ENCODE measurements at regions not wholly inside any gene's neighbourhood (a gene's known extent, or its start where the extent isn't known, plus 50 kb on each side); places are given as distances from the start of the nearest gene placed in this dataset.
"Not testable (repeated sequence)": the region's sequence is repeated elsewhere in the genome, so short reads cannot be mapped to it uniquely, and the experiment has no call there.

GRCh38 chr2:78260861-78261260, 738.7 kb upstream of the LRRTM4 start:
- H3K27ac ChIP-seq (ENCODE audit: low read depth in 1 of 2, low read length in 2 of 2): no peak overlapping the region
- no peak for TF ChIP-seq CTCF (IDR thresholded peaks at IDR 0.05)
- no peaks in the 10 kb centered on the region for H3K79me2 ChIP-seq (ENCODE audit: insufficient read depth, low read length)
- H3K27me3 ChIP-seq (ENCODE audit: control insufficient read depth in 2 of 2, insufficient read depth in 2 of 2, low read length in 2 of 2): no peaks in the 10 kb centered on the region
- no peak overlapping the region for H3K4me3 ChIP-seq (replicated peaks in 1 of 3; ENCODE audit: low read depth in 2 of 3, low read length in 3 of 3)
- H4K20me1 ChIP-seq (ENCODE audit: insufficient read depth, low read length): no peaks in the 10 kb centered on the region
- intact Hi-C loops (cut with micrococcal nuclease): no loop called here
- Mint-ChIP-seq H3K4me3 (no peak overlapping the region), H3K27me3 (ENCODE audit: low read depth in 3 of 3) (peaks cover 0 to 2% (median 0%) of the 10 kb centered on the region in 3 donors), H3K36me3 (no peaks in the 10 kb centered on the region), H3K4me1 (no peaks in the 10 kb centered on the region), H3K9me3 (no peaks in the 10 kb centered on the region), H3K27ac (no peak overlapping the region)
- H3K9me3 ChIP-seq (replicated peaks in 1 of 2; ENCODE audit: control insufficient read depth in 1 of 2, insufficient read depth in 1 of 2, low read length in 2 of 2): no peaks in the 10 kb centered on the region
- H2AFZ ChIP-seq (ENCODE audit: insufficient read depth, low read depth, low read length, poor library complexity, severe bottlenecking): no peak overlapping the region
- no peak overlapping the region for H3K9ac ChIP-seq (ENCODE audit: insufficient read depth, low read length, poor library complexity, severe bottlenecking)
- WGBS (ENCODE audit: insufficient coverage): 63% methylated on average over 1 of the region's 2 CpGs
- H3K4me1 ChIP-seq (ENCODE audit: control insufficient read depth in 1 of 2, insufficient read depth in 2 of 2, low read length in 2 of 2): no peaks in the 10 kb centered on the region
- H3K4me2 ChIP-seq (replicated peaks; ENCODE audit: extremely low read depth, low read length, poor library complexity, severe bottlenecking): no peak overlapping the region
- no peak for DNase-seq
- H3K36me3 ChIP-seq (replicated peaks in 1 of 2; ENCODE audit: control insufficient read depth in 1 of 2, insufficient read depth in 2 of 2, low read length in 2 of 2): no peaks in the 10 kb centered on the region

- Mint-ChIP-seq H3K27me3 (ENCODE audit: low read depth in 3 of 3) (peaks cover 0 to 2% (median 0%) of the 10 kb centered on the region in 3 donors), H3K36me3 (no peaks in the 10 kb centered on the region)
- intact Hi-C loops (cut with micrococcal nuclease): no loop called here
These were observed 739.3 kb upstream of the LRRTM4 start for GRCh38 chr2:78261454-78261853.

GRCh38 chr2:78262089-78262488, 739.9 kb upstream of the LRRTM4 start:
- H3K9me3 Mint-ChIP-seq: not testable (repeated sequence)
- 91% methylated on average over 10 of the region's 10 CpGs for WGBS (ENCODE audit: insufficient coverage)

More at GRCh38 chr2:78261454-78261853, 739.3 kb upstream of the LRRTM4 start:
- Histone ChIP-seq H3K9me3 (replicated peaks in 1 of 2; ENCODE audit: control insufficient read depth in 1 of 2, insufficient read depth in 1 of 2, low read length in 2 of 2) (no peaks in the 10 kb centered on the region), H4K20me1 (ENCODE audit: insufficient read depth, low read length) (no peaks in the 10 kb centered on the region), H3K79me2 (ENCODE audit: insufficient read depth, low read length) (no peaks in the 10 kb centered on the region), H3K4me2 (replicated peaks; ENCODE audit: extremely low read depth, low read length, poor library complexity, severe bottlenecking) (no peak overlapping the region), H3K4me3 (replicated peaks in 1 of 3; ENCODE audit: low read depth in 2 of 3, low read length in 3 of 3) (no peak overlapping the region), H3K9ac (ENCODE audit: insufficient read depth, low read length, poor library complexity, severe bottlenecking) (no peak overlapping the region), H3K4me1 (ENCODE audit: control insufficient read depth in 1 of 2, insufficient read depth in 2 of 2, low read length in 2 of 2) (no peaks in the 10 kb centered on the region), H2AFZ (ENCODE audit: insufficient read depth, low read depth, low read length, poor library complexity, severe bottlenecking) (no peak overlapping the region), H3K27ac (ENCODE audit: low read depth in 1 of 2, low read length in 2 of 2) (no peak overlapping the region), H3K36me3 (replicated peaks in 1 of 2; ENCODE audit: control insufficient read depth in 1 of 2, insufficient read depth in 2 of 2, low read length in 2 of 2) (no peaks in the 10 kb centered on the region), H3K27me3 (ENCODE audit: control insufficient read depth in 2 of 2, insufficient read depth in 2 of 2, low read length in 2 of 2) (no peaks in the 10 kb centered on the region)
- no peak for DNase-seq
- Mint-ChIP-seq H3K4me1 (no peaks in the 10 kb centered on the region), H3K27ac (no peak overlapping the region), H3K9me3 (no peaks in the 10 kb centered on the region), H3K4me3 (no peak overlapping the region)
- WGBS (ENCODE audit: insufficient coverage): no CpG with 5 or more reads among the region's 1 CpG
- TF ChIP-seq CTCF (IDR thresholded peaks at IDR 0.05): no peak

More at GRCh38 chr2:78262089-78262488, 739.9 kb upstream of the LRRTM4 start:
- H4K20me1 ChIP-seq (ENCODE audit: insufficient read depth, low read length); H3K36me3 ChIP-seq (replicated peaks in 1 of 2; ENCODE audit: control insufficient read depth in 1 of 2, insufficient read depth in 2 of 2, low read length in 2 of 2); H3K27ac Mint-ChIP-seq; H3K9me3 ChIP-seq (replicated peaks in 1 of 2; ENCODE audit: control insufficient read depth in 1 of 2, insufficient read depth in 1 of 2, low read length in 2 of 2); H3K4me3 ChIP-seq (replicated peaks in 1 of 3; ENCODE audit: low read depth in 2 of 3, low read length in 3 of 3); intact Hi-C loops (cut with micrococcal nuclease); H3K4me1 ChIP-seq (ENCODE audit: control insufficient read depth in 1 of 2, insufficient read depth in 2 of 2, low read length in 2 of 2); H3K36me3 Mint-ChIP-seq; H2AFZ ChIP-seq (ENCODE audit: insufficient read depth, low read depth, low read length, poor library complexity, severe bottlenecking); DNase-seq; H3K27me3 Mint-ChIP-seq (ENCODE audit: low read depth in 3 of 3); H3K79me2 ChIP-seq (ENCODE audit: insufficient read depth, low read length); H3K4me3 Mint-ChIP-seq; H3K4me1 Mint-ChIP-seq; H3K4me2 ChIP-seq (replicated peaks; ENCODE audit: extremely low read depth, low read length, poor library complexity, severe bottlenecking); H3K27ac ChIP-seq (ENCODE audit: low read depth in 1 of 2, low read length in 2 of 2); H3K9ac ChIP-seq (ENCODE audit: insufficient read depth, low read length, poor library complexity, severe bottlenecking); H3K27me3 ChIP-seq (ENCODE audit: control insufficient read depth in 2 of 2, insufficient read depth in 2 of 2, low read length in 2 of 2): not testable (repeated sequence)

Data from CD14-positive monocyte (primary cell).